Glutamatergic neuron (in vitro differentiated cells): ENCODE measurements at regions not wholly inside any gene's neighbourhood (a gene's known extent, or its start where the extent isn't known, plus 50 kb on each side); places are given as distances from the start of the nearest gene placed in this dataset.

ENCODE experiments used
- DNase-seq: peaks from one replicate; pipeline ENCODE4 v3.0.0; 2022
- H3K27ac Mint-ChIP-seq: one replicate; pipeline ENCODE4 v1.8.0; 2020; ENCODE audit warnings: mild to moderate bottlenecking, mixed read lengths, inconsistent platforms; ENCODE audit not compliant: unreplicated experiment
- H3K27me3 Mint-ChIP-seq: one replicate; pipeline ENCODE4 v1.8.0; 2020; ENCODE audit warnings: mild to moderate bottlenecking, moderate library complexity, mixed read lengths, inconsistent platforms; ENCODE audit not compliant: unreplicated experiment
- H3K36me3 Mint-ChIP-seq: one replicate; pipeline ENCODE4 v1.8.0; 2020; ENCODE audit warnings: mild to moderate bottlenecking, mixed read lengths, inconsistent platforms; ENCODE audit not compliant: unreplicated experiment
- H3K4me1 Mint-ChIP-seq: one replicate; pipeline ENCODE4 v1.8.0; 2020; ENCODE audit warnings: mild to moderate bottlenecking, low read depth, mixed read lengths, inconsistent platforms; ENCODE audit not compliant: unreplicated experiment
- H3K4me3 Mint-ChIP-seq: one replicate; pipeline ENCODE4 v1.8.0; 2020; ENCODE audit warnings: mild to moderate bottlenecking, mixed read lengths, inconsistent platforms; ENCODE audit not compliant: unreplicated experiment
- H3K9me3 Mint-ChIP-seq: one replicate; pipeline ENCODE4 v1.8.0; 2020; ENCODE audit warnings: mild to moderate bottlenecking, moderate library complexity, mixed read lengths, inconsistent platforms; ENCODE audit not compliant: unreplicated experiment
- TF ChIP-seq, protein P1 (sequence below): fragments of 200-600 bp; sonication (generic); IDR thresholded peaks from one replicate; pipeline ENCODE4 v1.5.0; 2021; ENCODE audit not compliant: partially characterized antibody, unreplicated experiment

DNA sequence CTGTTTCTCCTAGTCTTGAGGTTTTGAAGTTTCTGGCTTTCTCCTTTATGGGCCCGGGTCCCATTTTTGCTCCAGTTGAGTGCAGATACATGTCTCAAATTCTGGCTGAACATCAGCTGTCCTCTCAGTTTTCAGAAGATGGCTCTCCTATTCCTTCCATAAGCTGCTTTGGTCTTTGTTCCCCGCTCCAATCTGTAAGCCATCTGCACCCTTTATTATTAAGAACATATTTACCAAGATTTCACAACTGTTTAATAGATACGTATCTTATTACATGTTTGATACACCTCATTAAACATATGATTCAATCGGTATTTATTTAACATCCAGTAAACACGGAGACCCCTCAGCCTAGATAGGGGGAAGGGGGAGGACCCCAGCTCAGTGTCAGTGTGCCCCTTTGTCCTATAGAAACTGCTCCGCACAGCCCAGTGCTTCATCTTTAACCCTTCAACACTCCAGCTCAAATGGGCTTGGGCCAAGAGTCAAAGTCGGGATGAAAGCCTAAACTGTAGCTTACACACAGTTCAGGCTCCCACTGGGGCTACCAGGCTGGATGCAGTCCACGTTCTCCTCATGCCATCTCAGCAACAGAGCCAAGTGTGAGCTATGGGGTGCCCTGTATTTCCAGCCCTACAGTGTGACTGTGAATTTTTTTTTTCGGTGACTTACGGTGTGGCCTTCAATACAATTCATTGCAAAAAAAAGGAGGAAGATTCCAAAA lies 166.0 kb upstream of the ZFHX3 start:
- H3K9me3 Mint-ChIP-seq: no peaks in the 10 kb centered on the region
- H3K4me3 Mint-ChIP-seq: no peak overlapping the region
- peaks cover 6% of the 10 kb centered on the region for H3K4me1 Mint-ChIP-seq
- TF ChIP-seq, protein P1, sequence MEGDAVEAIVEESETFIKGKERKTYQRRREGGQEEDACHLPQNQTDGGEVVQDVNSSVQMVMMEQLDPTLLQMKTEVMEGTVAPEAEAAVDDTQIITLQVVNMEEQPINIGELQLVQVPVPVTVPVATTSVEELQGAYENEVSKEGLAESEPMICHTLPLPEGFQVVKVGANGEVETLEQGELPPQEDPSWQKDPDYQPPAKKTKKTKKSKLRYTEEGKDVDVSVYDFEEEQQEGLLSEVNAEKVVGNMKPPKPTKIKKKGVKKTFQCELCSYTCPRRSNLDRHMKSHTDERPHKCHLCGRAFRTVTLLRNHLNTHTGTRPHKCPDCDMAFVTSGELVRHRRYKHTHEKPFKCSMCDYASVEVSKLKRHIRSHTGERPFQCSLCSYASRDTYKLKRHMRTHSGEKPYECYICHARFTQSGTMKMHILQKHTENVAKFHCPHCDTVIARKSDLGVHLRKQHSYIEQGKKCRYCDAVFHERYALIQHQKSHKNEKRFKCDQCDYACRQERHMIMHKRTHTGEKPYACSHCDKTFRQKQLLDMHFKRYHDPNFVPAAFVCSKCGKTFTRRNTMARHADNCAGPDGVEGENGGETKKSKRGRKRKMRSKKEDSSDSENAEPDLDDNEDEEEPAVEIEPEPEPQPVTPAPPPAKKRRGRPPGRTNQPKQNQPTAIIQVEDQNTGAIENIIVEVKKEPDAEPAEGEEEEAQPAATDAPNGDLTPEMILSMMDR: no peak
- H3K27ac Mint-ChIP-seq: no peak overlapping the region
- peaks cover 14% of the 10 kb centered on the region for H3K36me3 Mint-ChIP-seq
- DNase-seq: no peak
- no peaks in the 10 kb centered on the region for H3K27me3 Mint-ChIP-seq

DNA sequence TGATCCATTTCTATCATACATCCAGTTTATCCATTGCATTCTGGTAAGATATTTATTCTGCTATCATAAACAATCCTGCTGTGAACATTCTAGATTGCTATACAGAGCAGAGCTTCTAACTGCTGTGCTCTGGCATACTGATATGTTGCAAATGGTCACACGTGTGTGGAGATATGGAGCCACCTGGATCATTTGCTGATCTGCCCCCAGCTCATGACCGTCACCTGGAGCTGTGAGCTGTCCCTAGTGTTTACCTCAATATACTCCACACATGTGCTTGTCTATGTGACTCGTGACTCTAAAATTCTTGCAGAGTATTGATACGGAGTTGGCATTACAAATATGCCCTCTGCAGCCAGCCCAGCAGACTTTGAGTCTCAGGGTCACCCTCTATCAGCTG lies 164.5 kb upstream of the ZFHX3 start:
- TF ChIP-seq, protein P1: no peak
- H3K27me3 Mint-ChIP-seq: no peaks in the 10 kb centered on the region
- peaks cover 6% of the 10 kb centered on the region for H3K4me1 Mint-ChIP-seq

DNA sequence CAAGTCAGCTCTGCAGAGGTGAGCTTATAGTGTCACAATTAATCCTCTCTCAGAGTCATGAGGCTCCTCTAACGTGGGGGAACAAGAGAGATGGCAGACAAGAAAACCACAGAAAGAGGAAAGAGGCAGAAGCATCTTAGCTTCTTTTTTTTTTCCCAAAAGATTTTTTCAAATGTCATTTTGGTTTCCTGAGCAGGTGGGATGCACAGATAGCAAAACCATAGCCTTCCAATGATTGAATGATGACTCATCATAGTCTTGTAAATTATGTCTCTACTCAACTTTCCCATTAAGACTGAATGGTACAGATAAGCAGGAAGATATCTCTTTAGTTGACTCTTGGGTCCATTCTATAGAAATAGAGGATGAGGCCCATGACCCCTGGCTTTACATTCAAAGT lies 162.8 kb upstream of the ZFHX3 start:
- TF ChIP-seq, protein P1: no peak
- Mint-ChIP-seq H3K27me3 (no peaks in the 10 kb centered on the region), H3K27ac (no peak overlapping the region), H3K4me3 (no peak overlapping the region), H3K4me1 (peaks cover 6% of the 10 kb centered on the region), H3K9me3 (no peaks in the 10 kb centered on the region), H3K36me3 (peaks cover 6% of the 10 kb centered on the region)
- no peak for DNase-seq

More for the DNA sequence above, 164.5 kb upstream of the ZFHX3 start:
- H3K9me3 Mint-ChIP-seq: no peaks in the 10 kb centered on the region
- peaks cover 14% of the 10 kb centered on the region for H3K36me3 Mint-ChIP-seq
- H3K27ac Mint-ChIP-seq: no peak overlapping the region
- no peak overlapping the region for H3K4me3 Mint-ChIP-seq
- no peak for DNase-seq

DNA sequence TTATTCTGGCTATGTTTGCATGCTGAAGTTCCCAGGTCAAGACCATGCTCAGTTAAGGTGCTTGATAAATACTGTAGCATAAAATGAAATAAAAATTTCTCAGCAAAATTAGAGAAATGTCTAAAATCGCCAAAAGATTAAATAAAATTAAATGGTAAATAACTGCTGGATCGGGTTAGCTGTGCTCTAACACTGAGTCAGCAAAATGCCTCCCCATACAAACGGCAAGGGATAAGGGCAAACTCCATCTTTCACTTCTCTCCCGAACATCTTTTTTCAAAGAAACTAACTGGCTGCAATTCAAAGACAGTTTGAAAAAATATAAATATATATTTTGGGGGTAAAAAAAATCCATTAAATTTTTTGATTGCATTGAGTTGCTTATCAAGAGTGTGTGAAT lies 162.2 kb upstream of the ZFHX3 start:
- no peaks in the 10 kb centered on the region for H3K27me3 Mint-ChIP-seq
- H3K9me3 Mint-ChIP-seq: no peaks in the 10 kb centered on the region
- H3K36me3 Mint-ChIP-seq: no peaks in the 10 kb centered on the region
- peaks cover under 1% of the 10 kb centered on the region for H3K4me1 Mint-ChIP-seq
- TF ChIP-seq, protein P1: no peak
- no peak overlapping the region for H3K4me3 Mint-ChIP-seq
- DNase-seq: no peak
- H3K27ac Mint-ChIP-seq: no peak overlapping the region

DNA sequence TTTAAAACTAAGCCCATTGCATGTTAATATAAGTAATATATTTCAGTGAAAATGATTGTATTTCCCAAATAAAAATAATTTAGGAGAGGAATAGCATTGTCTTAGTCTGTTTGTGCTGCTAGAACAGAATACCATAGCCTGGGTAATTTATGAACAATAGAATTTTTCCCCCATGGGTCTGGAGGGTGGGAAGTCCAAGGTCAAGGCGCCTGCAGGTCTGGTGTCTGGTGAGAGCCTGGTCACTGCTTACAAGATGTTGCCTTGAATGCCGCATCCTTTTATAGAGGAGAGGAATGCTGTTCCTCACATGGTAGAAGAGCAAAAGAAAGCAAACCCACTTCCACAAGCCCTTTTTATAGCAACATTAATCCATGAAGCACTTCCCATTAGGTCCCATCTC lies 161.3 kb upstream of the ZFHX3 start:
- Mint-ChIP-seq H3K27ac (no peak overlapping the region), H3K4me1 (no peaks in the 10 kb centered on the region), H3K4me3 (no peak overlapping the region), H3K9me3 (no peaks in the 10 kb centered on the region), H3K27me3 (no peaks in the 10 kb centered on the region), H3K36me3 (no peaks in the 10 kb centered on the region)
- TF ChIP-seq, protein P1: no peak
- DNase-seq: no peak
